Parathyroid adenoma (tissue), 2 donors: ENCODE measurements at regions not wholly inside any gene's neighbourhood (a gene's known extent, or its start where the extent isn't known, plus 50 kb on each side); places are given as distances from the start of the nearest gene placed in this dataset.
"Not testable (repeated sequence)": the region's sequence is repeated elsewhere in the genome, so short reads cannot be mapped to it uniquely, and the experiment has no call there.

Experiments
- H2AFZ ChIP-seq: fragments of 300-600 bp; sonication (generic); one replicate; pipeline ENCODE4 v1.7.0; 2017; ENCODE audit warnings: antibody characterized with exemption, mild to moderate bottlenecking
- H3K27ac ChIP-seq: fragments of 300-600 bp; sonication (generic); one replicate; pipeline ENCODE4 v1.7.0; 2017
- H3K27me3 ChIP-seq: fragments of 300-600 bp; sonication (generic); one replicate; pipeline ENCODE4 v1.7.0; 2017; ENCODE audit warnings: low read length; ENCODE audit not compliant: control insufficient read depth, insufficient read depth
- H3K36me3 ChIP-seq: fragments of 300-600 bp; sonication (generic); one replicate; pipeline ENCODE4 v1.7.0; 2017; ENCODE audit warnings: low read length; ENCODE audit not compliant: control insufficient read depth, insufficient read depth
- H3K4me1 ChIP-seq: fragments of 300-600 bp; sonication (generic); one replicate; pipeline ENCODE4 v1.7.0; 2017; ENCODE audit warnings: control low read depth
- H3K4me2 ChIP-seq: fragments of 300-600 bp; sonication (generic); one replicate; pipeline ENCODE4 v1.7.0; 2017; ENCODE audit warnings: low read length
- H3K4me3 ChIP-seq: fragments of 300-600 bp; sonication (generic); one replicate; pipeline ENCODE4 v1.7.0; 2017; ENCODE audit warnings: low read depth, low read length
- H3K79me2 ChIP-seq: fragments of 300-600 bp; sonication (generic); one replicate; pipeline ENCODE4 v1.7.0; 2017; ENCODE audit warnings: control low read depth
- H3K9ac ChIP-seq: fragments of 300-600 bp; sonication (generic); one replicate; pipeline ENCODE4 v1.7.0; 2017; ENCODE audit warnings: mild to moderate bottlenecking
- H3K9me3 ChIP-seq: fragments of 300-600 bp; sonication (generic); one replicate; pipeline ENCODE4 v1.7.0; 2017; ENCODE audit warnings: low read length; ENCODE audit not compliant: control insufficient read depth
- TF ChIP-seq, protein P1 (sequence below): fragments of 300-600 bp; sonication (generic); IDR thresholded peaks from one replicate; pipeline ENCODE4 v1.7.0; 2017; ENCODE audit warnings: antibody characterized with exemption, mild to moderate bottlenecking
- donor health status: primary hyperparathyroidism.

DNA sequence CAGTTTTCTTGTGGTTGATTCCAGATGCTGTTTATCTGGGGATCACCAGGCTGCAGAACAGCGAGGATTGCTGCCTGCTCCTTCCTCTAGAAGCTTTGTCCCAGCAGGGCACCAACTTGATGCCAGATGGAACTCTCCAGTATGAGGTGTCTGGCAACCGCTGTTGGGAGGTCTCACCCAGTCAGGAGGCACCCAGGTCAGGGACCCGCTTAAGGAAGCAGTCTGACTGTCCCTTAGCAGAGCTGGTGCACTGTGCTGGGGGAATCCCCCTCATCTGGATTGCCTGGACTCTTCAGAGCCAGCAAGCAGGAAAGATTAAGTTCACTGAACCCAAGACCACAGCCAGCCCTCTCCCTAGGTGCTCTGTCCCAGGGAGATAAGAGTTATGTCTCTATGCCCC lies 1165.2 kb downstream of the FSCB start:
- Histone ChIP-seq H2AFZ (no peak overlapping the region), H3K36me3 (no peaks in the 10 kb centered on the region), H3K4me3 (no peak overlapping the region), H3K9me3 (peaks cover 2% of the 10 kb centered on the region), H3K9ac (no peak overlapping the region), H3K4me1 (no peaks in the 10 kb centered on the region), H3K27ac (no peak overlapping the region), H3K4me2 (no peak overlapping the region), H3K79me2 (no peaks in the 10 kb centered on the region), H3K27me3 (no peaks in the 10 kb centered on the region)
- TF ChIP-seq, protein P1, sequence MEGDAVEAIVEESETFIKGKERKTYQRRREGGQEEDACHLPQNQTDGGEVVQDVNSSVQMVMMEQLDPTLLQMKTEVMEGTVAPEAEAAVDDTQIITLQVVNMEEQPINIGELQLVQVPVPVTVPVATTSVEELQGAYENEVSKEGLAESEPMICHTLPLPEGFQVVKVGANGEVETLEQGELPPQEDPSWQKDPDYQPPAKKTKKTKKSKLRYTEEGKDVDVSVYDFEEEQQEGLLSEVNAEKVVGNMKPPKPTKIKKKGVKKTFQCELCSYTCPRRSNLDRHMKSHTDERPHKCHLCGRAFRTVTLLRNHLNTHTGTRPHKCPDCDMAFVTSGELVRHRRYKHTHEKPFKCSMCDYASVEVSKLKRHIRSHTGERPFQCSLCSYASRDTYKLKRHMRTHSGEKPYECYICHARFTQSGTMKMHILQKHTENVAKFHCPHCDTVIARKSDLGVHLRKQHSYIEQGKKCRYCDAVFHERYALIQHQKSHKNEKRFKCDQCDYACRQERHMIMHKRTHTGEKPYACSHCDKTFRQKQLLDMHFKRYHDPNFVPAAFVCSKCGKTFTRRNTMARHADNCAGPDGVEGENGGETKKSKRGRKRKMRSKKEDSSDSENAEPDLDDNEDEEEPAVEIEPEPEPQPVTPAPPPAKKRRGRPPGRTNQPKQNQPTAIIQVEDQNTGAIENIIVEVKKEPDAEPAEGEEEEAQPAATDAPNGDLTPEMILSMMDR = no peak

GRCh38 chr14:43338713-43339112 lies 1168.4 kb downstream of the FSCB start:
- H3K79me2 ChIP-seq = no peaks in the 10 kb centered on the region
- H3K27ac ChIP-seq = no peak overlapping the region
- no peaks in the 10 kb centered on the region for H3K4me1 ChIP-seq
- H3K9me3 ChIP-seq = peaks cover 2% of the 10 kb centered on the region
- H2AFZ ChIP-seq = no peak overlapping the region
- H3K27me3 ChIP-seq = no peaks in the 10 kb centered on the region
- H3K4me2 ChIP-seq = no peak overlapping the region
- no peak overlapping the region for H3K9ac ChIP-seq
- TF ChIP-seq, protein P1 = no peak
- no peaks in the 10 kb centered on the region for H3K36me3 ChIP-seq
- no peak overlapping the region for H3K4me3 ChIP-seq

- Histone ChIP-seq H2AFZ (no peak overlapping the region), H3K4me1 (no peaks in the 10 kb centered on the region)
These were observed 1170.7 kb downstream of the FSCB start for GRCh38 chr14:43336351-43336750.

GRCh38 chr14:43326501-43327407 lies 1180.3 kb downstream of the FSCB start:
- H3K4me2 ChIP-seq, H3K9ac ChIP-seq, H3K27ac ChIP-seq, H2AFZ ChIP-seq, H3K79me2 ChIP-seq, H3K9me3 ChIP-seq, H3K36me3 ChIP-seq, H3K4me3 ChIP-seq, H3K27me3 ChIP-seq, H3K4me1 ChIP-seq: not testable (repeated sequence)

More at GRCh38 chr14:43336351-43336750, 1170.7 kb downstream of the FSCB start:
- Histone ChIP-seq H3K4me2 (no peak overlapping the region), H3K36me3 (no peaks in the 10 kb centered on the region), H3K27ac (no peak overlapping the region), H3K9me3 (peaks cover 2% of the 10 kb centered on the region), H3K79me2 (no peaks in the 10 kb centered on the region), H3K27me3 (no peaks in the 10 kb centered on the region), H3K4me3 (no peak overlapping the region), H3K9ac (no peak overlapping the region)
- TF ChIP-seq, protein P1 = no peak

GRCh38 chr14:43316427-43316826 lies 1190.7 kb downstream of the FSCB start:
- H3K9me3 ChIP-seq = no peaks in the 10 kb centered on the region
- H3K4me3 ChIP-seq = no peak overlapping the region
- TF ChIP-seq, protein P1 = no peak
- H3K4me1 ChIP-seq = no peaks in the 10 kb centered on the region
- H3K4me2 ChIP-seq = no peak overlapping the region
- H3K36me3 ChIP-seq = no peaks in the 10 kb centered on the region
- no peaks in the 10 kb centered on the region for H3K79me2 ChIP-seq
- H3K27ac ChIP-seq = no peak overlapping the region
- H3K27me3 ChIP-seq = no peaks in the 10 kb centered on the region
- no peak overlapping the region for H3K9ac ChIP-seq
- no peak overlapping the region for H2AFZ ChIP-seq
